ENCODE measurements at regions not wholly inside any gene's neighbourhood (a gene's known extent, or its start where the extent isn't known, plus 50 kb on each side); places are given as distances from the start of the nearest gene placed in this dataset.
"Not testable (repeated sequence)": the region's sequence is repeated elsewhere in the genome, so short reads cannot be mapped to it uniquely, and the experiment has no call there.

DNA sequence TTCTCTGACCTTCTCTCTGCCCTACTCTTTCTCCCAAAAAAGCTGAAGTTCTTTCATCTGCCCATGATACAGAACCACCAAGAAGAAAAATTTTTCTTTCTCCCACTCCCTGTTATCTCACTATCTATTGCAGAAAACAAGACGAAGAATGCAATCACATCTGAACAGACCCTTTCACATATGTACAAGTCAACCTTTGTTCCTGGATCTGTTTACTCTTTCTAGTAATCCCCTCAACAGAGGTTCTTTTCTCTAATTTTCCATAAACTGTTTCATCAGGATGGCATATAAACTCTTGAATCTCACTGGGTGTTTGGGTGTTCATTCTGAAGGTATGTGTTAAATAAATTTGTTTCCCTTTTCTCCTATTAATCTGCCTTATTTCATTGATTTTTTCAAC lies 1262.7 kb upstream of the NRXN1 start:
- peak; percentile 57 for DNase-seq (ENCODE audit: low spot score)

DNA sequence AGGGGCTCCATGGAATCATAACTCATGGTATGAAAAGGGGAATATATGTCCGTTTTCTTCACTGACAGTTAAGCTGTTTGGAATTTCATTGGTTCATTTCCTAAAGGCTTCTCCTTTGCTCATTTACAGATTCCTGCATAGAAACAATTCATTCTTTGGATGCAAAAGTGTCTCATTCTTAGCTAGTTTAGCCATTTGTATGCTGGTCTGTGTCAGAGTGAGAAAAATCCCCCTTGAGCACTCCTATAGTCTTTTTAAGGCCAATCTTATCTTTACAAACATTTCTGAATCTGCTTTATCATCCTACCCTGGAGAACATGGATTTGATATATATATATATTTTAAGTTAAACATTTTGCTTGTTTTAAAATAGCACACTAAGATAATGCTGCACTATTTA lies 1260.9 kb upstream of the NRXN1 start:
- DNase-seq (ENCODE audit: low spot score), result no peak

DNA sequence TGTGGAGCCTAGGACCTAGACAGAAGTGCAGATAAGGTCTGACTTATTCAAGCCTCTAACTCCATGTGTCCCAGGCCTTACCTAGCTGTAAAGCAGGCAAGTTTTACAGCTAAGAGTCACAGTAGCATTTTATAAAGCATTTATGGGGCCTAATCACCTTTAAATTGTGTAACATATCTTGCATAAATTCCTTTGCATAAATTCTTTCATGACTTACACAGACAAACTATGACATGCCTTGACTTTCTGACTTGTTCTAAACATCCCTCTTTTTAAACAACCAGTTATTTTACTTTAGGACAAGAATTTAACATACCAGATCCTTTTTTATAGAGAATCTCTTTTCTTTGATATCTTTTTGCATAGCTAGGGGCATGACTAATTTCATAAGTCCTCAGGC lies 1257.8 kb upstream of the NRXN1 start:
- no peak for DNase-seq (ENCODE audit: low spot score)

DNA sequence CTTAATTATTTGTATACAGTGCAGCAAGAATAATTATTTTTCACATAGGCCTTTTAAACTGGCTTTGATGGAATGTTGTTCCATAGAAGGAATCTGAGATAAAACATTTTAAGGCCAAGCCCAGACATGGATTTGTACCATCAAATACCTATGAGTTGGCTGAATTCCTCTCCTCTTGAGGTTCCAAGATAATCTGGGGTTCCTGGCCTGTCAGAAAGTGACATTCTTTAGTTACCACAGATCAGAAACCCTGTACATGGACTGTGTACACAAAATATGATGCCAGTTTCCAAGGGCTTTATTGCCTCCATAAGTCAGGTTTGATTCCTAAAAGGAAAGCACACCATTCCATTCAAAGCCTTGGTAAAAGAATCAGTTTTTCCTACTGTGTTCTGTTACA lies 1256.7 kb upstream of the NRXN1 start:
- DNase-seq (ENCODE audit: low spot score), result no peak

DNA sequence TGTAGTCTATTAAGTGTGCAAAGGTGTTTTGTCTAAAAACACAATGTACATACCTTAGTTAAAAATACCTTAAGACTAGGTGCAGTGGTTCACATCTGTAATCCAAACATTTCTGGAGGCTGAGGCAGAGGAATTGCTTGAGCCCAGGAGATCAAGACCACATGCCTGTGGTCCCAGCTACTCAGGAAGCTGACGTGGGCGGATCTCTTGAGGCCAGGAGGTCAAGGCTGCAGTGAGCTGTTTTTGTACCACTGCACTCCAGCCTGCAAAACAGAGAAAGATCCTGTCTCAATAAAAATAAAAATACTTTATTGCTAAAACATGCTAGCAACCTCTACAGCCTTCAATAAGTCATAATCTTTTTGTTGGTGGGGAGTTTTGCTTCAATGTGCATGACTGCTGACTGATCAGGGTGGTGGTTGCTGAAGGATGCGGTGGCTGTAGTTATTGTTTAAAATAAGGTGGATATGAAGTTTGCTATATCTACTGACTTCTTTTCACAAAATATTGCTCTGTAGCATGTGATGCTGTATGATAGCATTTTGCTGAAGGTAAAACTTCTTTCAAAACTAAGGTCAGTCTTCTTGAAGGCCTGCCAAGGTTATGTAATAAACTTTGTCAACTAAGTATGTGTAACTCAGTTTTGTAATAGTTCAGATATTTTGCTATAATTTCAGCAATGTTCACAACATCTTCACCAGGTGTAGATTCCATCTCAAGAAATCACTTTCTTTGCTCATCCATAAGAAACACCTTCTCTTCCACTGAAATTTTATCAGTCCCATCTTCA lies 1238.0 kb upstream of the NRXN1 start:
- no peak for DNase-seq (ENCODE audit: low spot score)

DNA sequence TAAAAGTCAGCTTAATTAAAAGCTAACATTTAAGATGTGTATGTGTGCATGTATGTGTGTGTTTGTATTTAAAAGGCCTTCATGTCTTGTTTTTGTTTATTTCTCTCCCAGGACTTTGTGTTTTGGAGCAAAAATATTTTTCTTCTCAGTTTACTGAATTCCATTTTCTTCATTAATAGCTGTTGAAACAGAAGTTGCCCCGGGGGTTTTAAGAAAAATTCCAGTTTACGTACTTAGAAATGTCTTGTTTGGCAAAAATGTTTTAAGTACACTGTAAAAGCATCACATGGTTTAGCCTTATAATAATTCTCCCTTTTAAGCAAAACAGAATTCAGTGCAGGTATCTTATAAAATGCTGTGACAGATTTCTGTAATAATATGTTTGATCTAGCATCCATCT lies 1233.0 kb upstream of the NRXN1 start:
- DNase-seq (ENCODE audit: low spot score), result no peak

DNA sequence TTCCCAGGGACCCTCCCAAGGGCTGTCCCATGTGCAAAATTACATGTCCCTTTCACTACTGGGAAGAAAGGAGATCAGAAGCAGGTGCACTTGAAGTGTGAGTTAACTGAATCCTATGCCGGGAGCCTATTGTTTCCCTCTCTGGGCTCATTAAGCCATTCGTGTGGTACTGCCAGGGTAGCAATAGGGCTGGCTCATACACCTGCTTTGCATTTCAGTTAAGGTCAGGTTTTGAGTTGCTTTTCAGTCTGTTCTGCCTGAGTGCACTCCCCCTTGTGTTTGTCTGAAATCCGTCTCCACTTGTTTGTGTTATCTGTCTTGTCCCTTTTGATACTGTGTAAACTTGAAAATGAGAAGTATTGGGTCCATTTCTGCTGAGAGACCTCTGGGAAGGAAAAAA lies 1232.6 kb upstream of the NRXN1 start:
- DNase-seq (ENCODE audit: low spot score), result no peak

DNA sequence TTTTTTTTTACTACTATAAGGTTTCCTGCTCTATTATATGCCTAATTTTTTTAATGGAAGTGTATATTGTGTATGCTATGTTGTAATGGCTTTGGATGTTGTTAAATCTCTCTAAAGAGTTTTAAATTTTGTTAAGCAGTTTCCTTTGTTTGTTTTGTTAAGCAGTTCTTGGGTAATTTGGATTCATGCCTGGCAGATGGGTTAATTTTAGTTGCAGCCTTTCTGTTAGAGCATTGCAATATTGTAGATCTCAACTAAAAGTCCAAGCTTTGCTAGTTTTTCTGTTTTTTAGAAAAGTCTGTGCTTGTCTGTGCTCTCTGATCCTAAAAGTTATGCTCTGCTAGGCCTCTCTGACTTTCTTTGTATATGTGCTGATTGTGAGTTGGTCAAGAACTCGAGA lies 1229.0 kb upstream of the NRXN1 start:
- no peak for DNase-seq (ENCODE audit: low spot score)

DNA sequence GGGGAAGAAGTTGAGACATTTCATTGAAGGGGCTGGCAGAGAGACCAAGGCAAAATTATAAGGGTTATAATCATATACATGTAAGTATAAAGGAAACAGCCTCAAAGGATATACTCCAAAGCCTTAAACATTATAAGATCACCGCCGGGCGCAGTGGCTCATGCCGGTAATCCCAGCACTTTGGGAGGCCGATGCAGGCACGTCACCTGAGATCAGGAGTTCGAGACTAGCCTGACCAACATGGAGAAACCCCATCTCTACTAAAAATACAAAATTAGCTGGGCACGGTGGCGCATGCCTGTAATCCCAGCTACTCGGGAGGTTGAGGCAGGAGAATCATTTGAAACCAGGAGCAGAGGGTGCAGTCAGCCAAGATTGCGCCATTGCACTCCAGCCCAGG lies 1227.0 kb upstream of the NRXN1 start:
- DNase-seq (ENCODE audit: low spot score), result not testable (repeated sequence)

DNA sequence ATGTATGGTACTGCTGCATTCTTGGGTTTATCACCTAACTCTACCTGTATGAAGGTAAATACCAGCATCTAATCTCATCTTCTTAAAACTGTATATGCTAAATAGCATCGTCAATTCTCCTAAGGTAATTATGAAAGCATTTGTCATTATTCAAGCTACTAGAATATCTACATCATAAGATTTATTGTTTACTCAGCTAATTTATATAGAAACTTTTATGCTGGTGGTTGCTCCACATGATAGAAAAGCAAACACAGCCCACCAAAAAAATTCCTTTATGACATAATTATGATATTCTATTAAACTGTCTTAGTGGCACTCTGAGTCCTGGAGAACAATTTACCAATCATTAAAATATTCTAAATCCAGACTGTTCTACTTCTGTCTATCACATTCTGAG lies 1226.1 kb upstream of the NRXN1 start:
- no peak for DNase-seq (ENCODE audit: low spot score)

DNA sequence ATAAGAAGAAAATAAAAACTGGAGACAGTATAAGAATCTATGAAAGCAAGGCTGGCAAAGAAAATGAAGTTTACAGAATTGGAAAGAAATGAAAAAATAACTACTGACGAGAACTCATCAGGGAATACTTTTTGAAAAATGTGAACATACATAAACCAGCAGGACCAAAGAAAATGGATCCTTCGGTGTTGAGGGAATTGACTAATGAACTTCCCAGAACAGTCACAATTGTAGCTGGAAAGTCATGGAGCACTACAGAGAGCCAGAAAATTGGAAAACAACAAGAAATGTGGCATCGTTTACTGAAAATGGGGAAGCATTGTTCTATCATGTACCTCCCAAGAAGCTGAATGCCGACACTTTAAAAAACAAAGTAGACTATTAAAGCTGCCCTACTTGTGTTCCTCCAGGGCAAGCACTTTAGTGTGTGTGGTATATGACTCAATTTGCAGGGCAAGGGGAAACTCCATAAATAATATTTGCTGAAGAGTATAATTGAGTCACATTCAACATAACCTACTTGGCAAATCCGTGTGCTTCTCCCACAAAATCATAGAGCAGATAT lies 1221.6 kb upstream of the NRXN1 start:
- DNase-seq (ENCODE audit: low spot score), result no peak

DNA sequence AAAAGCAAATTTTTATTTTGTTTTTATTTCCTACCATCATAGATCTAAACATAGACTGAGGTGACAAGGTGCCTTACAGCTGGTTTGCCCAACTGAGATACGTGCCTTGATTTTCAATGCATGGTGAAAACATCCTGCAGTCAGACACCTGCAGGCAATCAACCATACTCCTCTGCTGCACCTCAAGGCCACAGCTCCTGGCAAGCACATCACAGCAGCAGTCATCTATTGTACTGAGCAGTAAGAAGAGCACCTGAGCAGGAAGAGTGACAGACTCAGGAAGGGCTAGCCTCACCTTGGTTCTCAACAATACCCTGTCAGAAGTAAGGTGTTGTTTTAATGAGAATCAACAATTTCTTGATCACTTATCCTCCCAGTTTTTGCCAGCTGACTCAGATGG lies 1206.8 kb upstream of the NRXN1 start:
- no peak for DNase-seq (ENCODE audit: low spot score)

DNA sequence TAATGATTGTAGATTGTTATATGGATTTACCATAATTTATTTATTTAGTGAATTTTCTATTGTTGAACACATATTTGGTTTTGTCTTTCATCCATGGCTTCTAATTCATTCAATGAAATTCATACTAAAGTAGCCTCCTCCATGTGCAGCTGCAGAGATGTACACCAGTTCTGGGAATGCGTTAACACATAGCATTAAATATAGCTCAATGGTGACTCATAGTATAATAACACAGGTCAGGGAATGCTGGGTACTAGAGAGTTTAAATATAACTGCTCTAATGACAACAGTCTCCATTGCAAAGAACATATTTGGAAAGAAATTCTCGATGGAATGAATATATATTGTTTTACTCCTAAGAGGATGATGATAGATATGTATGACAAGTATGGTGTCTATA lies 1190.2 kb upstream of the NRXN1 start:
- peak; percentile 3 for DNase-seq (ENCODE audit: low spot score)

DNA sequence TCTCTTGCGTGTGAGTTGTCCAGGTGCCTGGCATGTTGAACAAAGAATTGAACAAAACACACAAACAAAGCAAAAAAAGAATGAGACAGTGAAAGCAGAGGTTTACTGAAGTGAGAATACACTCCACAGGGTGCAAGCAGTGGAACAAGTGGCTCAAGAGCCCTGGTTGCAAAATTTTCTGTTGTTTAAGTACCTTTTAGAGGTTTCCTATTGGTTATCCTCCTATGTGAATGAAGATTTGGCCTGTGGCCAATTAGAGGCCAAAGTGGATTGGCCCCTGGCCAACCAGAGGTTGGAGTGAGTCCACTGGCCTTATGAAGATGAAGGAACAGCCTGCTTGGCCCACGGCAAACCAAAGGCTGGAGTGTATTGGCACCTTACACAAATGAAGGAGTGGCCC lies 1188.5 kb upstream of the NRXN1 start:
- DNase-seq (ENCODE audit: low spot score), result no peak

DNA sequence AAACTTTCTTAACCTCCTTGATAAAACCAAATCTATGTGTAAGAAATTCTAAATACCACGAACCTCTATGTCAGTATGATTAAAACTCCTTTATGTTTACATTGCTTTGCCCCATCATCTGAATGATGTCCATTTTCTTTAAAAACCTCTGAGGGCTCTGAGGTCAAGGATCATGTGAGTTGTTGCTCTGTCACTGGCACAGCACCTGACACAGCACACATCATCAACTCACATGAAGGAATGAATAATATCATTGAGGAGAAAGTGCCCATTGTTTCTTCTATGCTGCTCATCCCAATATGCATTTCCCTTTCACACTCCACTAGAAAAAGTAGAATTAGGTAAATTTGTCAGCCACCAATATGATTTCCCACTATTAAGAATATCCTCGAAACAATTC lies 1178.7 kb upstream of the NRXN1 start:
- DNase-seq (ENCODE audit: low spot score), result peak; percentile 72

DNA sequence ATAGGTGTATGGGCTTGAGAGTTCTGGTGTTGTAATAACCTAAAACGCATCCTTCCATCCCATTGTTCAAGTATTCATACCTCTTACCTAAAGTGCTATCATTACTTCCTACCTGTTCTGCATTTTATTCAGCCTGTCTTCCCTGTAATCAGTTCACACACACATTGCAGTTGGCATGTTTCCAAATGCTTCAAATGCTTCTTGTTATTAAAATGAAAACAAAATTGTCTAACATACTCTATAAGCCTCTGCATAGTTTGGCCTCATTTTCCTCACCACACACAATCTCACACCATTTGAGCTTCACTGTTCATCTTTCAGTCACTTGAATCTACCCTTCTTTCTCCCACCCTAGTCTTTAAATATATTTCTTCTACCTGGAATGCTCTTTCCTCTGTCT lies 1178.2 kb upstream of the NRXN1 start:
- DNase-seq (ENCODE audit: low spot score), result no peak

DNA sequence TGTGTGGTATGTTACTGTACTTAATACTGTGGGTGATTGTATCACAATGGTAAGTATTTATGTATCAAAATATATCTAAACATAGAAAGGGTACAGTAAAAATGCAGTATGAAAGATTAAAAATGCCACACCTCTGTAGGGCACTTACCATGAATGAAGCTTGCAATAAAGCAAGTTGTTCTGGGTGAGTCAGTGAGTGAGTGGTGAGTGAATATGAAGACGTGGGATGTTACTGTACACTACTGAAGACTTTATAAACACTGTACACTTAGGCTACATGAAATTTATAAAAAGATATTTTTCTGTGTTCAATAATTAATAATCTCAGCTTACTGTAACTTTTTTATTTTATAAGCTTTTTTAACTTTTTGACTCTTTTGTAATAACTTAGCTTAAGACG lies 1162.4 kb upstream of the NRXN1 start:
- no peak for DNase-seq (ENCODE audit: low spot score)

DNA sequence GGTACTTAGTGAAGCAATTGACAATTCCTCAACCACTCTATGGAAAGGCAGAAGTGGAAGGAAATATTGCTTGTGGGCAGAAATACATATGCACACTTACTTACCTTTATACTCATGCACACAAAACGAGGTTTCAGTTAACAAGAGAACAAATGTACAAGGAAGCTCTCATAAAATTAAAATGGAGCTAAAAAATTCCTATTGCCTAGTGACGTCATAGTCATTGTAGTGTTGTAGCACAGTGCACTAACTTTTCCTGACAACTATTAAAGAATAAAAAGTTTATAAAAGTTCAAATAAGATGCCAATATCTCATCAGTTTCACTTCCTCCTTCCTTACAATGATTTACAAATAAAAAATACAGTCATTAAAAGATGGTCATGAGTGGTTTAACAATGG lies 1161.9 kb upstream of the NRXN1 start:
- no peak for DNase-seq (ENCODE audit: low spot score)

DNA sequence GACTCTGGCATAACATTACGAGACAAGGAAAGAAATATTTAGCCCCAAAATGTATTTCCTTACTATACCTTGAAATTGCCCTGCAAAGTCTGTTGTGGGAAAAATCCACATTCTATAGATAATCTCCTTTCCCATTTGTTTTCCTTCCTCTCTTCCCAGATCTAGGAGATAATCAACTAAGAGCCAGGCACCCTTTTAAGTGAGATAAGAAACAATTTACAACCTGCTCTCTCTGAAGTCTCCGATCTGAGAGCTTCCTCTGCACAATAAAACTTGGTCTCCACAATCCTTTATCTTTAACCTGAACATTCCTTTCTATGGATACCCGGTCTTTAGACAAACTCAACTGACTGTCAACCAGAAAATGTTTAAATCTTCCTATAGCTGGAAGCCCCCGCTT lies 1160.7 kb upstream of the NRXN1 start:
- no peak for DNase-seq (ENCODE audit: low spot score)

DNA sequence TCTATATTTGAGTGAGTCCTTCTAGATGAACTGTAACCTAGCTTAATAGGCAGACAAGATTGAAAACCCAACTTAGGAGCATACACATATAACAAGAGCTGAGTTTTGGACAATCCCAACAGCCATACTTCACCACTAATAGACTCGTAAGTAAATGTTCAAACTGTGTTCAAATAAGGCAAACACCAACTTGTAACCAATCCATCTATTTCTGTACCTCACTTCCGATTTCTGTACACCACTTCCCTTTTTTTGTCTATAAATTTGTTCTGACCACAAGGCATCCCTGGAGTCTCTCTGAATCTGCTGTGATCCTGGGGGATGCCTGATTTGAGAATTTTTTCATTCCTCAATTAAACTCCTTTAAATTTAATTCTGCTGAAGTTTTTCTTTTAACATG lies 1149.1 kb upstream of the NRXN1 start:
- no peak for DNase-seq (ENCODE audit: low spot score)

DNA sequence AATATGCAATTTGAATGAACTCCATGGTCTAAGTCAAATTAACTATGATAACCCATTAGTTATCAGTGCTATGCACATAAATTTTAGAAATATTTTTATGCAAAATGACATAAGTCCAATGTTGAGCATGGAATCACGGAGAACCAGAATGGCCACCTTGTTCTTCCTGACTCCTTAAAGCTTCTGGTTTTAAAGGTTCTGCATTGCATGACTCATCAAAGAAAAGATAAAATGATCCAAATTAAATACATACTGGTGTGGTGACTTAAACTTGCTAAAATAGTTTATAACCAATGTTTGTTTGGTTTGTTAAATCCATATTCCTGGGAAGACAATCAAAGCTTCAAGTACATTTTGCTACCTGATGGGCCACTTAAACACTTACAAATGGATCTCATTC lies 1146.9 kb upstream of the NRXN1 start:
- no peak for DNase-seq (ENCODE audit: low spot score)

DNA sequence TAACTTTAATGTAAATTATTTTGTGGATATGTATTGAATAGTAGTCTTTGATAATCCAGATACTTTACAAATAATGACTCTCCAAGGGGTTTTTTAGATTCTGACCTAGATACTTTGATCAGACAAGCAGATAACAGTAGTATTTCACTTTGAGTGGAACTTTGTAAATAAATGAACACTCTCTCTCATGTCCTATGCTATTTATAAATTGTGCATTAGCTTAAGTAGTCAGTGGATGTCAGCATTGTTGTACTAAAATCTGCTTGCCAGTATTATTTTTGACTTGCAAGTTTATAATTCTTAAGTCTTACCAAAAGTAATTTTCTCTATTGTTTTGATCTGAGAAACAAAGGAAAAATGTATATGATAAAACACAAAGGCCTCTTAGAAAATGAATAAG lies 1113.1 kb upstream of the NRXN1 start:
- no peak for DNase-seq (ENCODE audit: low spot score)

DNA sequence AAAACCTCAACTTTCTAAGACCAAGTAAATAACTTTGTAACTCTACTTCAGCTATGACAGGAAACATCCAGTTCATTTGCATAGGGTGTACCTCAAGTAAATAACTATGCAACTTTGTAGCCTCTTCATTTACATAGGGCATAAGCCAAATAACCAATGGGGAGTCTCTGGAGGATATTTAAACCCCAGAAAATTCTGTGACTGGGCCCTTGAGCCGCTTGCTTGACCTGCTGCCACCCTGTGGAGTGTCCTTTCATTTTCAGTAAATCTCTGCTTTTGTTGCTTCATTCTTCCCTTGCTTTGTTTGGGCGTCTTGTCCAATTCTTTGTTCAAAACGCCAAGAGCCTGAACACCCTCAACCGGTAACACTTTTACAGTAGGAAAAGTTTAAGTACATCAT lies 1112.7 kb upstream of the NRXN1 start:
- no peak for DNase-seq (ENCODE audit: low spot score)

DNA sequence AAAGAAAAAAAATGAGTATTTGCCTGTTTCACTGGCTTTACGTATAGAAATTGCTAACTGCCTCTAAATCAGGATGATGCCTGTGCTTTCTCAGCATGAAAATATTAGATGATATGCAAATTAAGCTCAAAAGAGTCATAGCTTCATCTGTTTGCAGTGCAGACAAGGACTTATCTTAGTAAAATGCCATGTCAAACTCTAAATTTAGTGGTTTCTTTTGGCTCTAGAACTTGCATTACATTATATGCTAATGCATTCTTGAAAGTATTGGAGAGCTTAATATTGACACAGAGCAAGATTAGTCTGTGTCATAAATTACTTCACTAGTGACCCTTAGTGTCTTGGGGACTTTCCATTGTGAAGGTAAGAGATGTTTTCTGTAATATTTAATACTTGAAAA lies 1109.1 kb upstream of the NRXN1 start:
- DNase-seq (ENCODE audit: low spot score), result no peak
